Neural cell (in vitro differentiated cells): ENCODE measurements at regions not wholly inside any gene's neighbourhood (a gene's known extent, or its start where the extent isn't known, plus 50 kb on each side); places are given as distances from the start of the nearest gene placed in this dataset.
A peak's percentile ranks its signal among the peaks of the same experiment; 100 is the strongest.

Source experiments
- H2AFZ ChIP-seq: fragments of 200-600, 300-800 bp; sonication (generic), shearing (Covaris generic); 2 replicates; pipeline ENCODE4 v1.6.0; 2014; ENCODE audit warnings: low read depth, mild to moderate bottlenecking, antibody characterized with exemption, low read length, moderate library complexity
- H3F3A ChIP-seq: fragments of 200-600 bp; shearing (Covaris generic); 2 replicates; pipeline ENCODE4 v1.6.1; 2016; ENCODE audit warnings: mild to moderate bottlenecking, moderate library complexity, mixed read lengths, antibody characterized with exemption, low read length; ENCODE audit not compliant: insufficient read depth, poor library complexity, severe bottlenecking
- H3K27ac ChIP-seq: fragments of 200-600, 300-800 bp; sonication (generic), shearing (Covaris generic); 2 replicates; pipeline ENCODE4 v1.5.1; 2014; ENCODE audit warnings: mild to moderate bottlenecking, low read length, moderate library complexity
- H3K27me3 ChIP-seq: fragments of 300-800, 200-600 bp; sonication (generic), shearing (Covaris generic); 2 replicates; pipeline ENCODE4 v1.6.0; 2014; ENCODE audit warnings: mild to moderate bottlenecking, low read depth, low read length, moderate library complexity; ENCODE audit not compliant: insufficient read depth
- H3K36me3 ChIP-seq: fragments of 300-800, 200-600 bp; sonication (generic), shearing (Covaris generic); 2 replicates; pipeline ENCODE4 v1.5.1; 2014; ENCODE audit warnings: mild to moderate bottlenecking, antibody characterized with exemption, low read length, moderate library complexity; ENCODE audit not compliant: insufficient read depth
- H3K4me2 ChIP-seq: fragments of 300-800, 200-600 bp; sonication (generic), shearing (Covaris generic); 2 replicates; pipeline ENCODE4 v1.6.0; 2014; ENCODE audit warnings: mild to moderate bottlenecking, low read length
- H3K4me3 ChIP-seq: fragments of 300-800, 200-600 bp; sonication (generic), shearing (Covaris generic); 2 replicates; pipeline ENCODE4 v1.5.1; 2014; ENCODE audit warnings: mild to moderate bottlenecking, low read length, moderate library complexity
- H3K79me2 ChIP-seq: fragments of 200-600 bp; shearing (Covaris generic); replicated peaks from 2 replicates; pipeline ENCODE4 v1.6.0; 2014; ENCODE audit warnings: mild to moderate bottlenecking, low read length, moderate library complexity; ENCODE audit not compliant: insufficient read depth
- H3K9ac ChIP-seq: fragments of 300-800, 200-600 bp; sonication (generic), shearing (Covaris generic); 2 replicates; pipeline ENCODE4 v1.6.1; 2016; ENCODE audit warnings: mild to moderate bottlenecking, low read length, mixed read lengths
- H3K9me2 ChIP-seq: fragments of 200-600 bp; shearing (Covaris generic); 2 replicates; pipeline ENCODE4 v1.6.1; 2016; ENCODE audit warnings: mild to moderate bottlenecking, low read length, mixed read lengths; ENCODE audit not compliant: insufficient read depth
- H3K9me3 ChIP-seq: fragments of 200-600, 300-800 bp; sonication (generic), shearing (Covaris generic); 2 replicates; pipeline ENCODE4 v1.6.1; 2016; ENCODE audit warnings: mild to moderate bottlenecking, mixed run types, low read length, moderate library complexity, mixed read lengths
- H4K20me1 ChIP-seq: fragments of 200-600 bp; shearing (Covaris generic); 2 replicates; pipeline ENCODE4 v1.6.1; 2016; ENCODE audit warnings: mild to moderate bottlenecking, mixed run types; ENCODE audit not compliant: insufficient read depth
- CTCF ChIP-seq: fragments of 450-650 bp; IDR thresholded peaks from 2 replicates; pipeline ENCODE4 v1.5.1; 2014; ENCODE audit warnings: antibody characterized with exemption, mild to moderate bottlenecking, moderate library complexity; ENCODE audit not compliant: poor library complexity, severe bottlenecking
- EP300 ChIP-seq: fragments of 450-650 bp; conservative IDR thresholded peaks from 2 replicates; pipeline ENCODE4 v1.6.1; 2014; ENCODE audit warnings: antibody characterized with exemption, mild to moderate bottlenecking, moderate library complexity; ENCODE audit not compliant: poor library complexity, severe bottlenecking
- EZH2 ChIP-seq: fragments of 200-600, 300-800 bp; shearing (Covaris generic), sonication (generic); IDR thresholded peaks from 2 replicates; pipeline ENCODE4 v1.6.1; 2014; ENCODE audit warnings: antibody characterized with exemption, low read length, borderline replicate concordance, mild to moderate bottlenecking; ENCODE audit not compliant: insufficient read depth, poor library complexity, severe bottlenecking
- MXI1 ChIP-seq: fragments of 450-650 bp; conservative IDR thresholded peaks from 2 replicates; pipeline ENCODE4 v1.6.1; 2014; ENCODE audit warnings: antibody characterized with exemption, mild to moderate bottlenecking; ENCODE audit not compliant: poor library complexity, severe bottlenecking
- POLR2AphosphoS5 ChIP-seq: IDR thresholded peaks from 2 replicates; pipeline ENCODE4 v1.6.1; 2012
- RAD21 ChIP-seq: fragments of 450-650 bp; conservative IDR thresholded peaks from 2 replicates; pipeline ENCODE4 v1.6.1; 2014; ENCODE audit warnings: antibody characterized with exemption, mild to moderate bottlenecking, moderate library complexity
- REST ChIP-seq: IDR thresholded peaks from 2 replicates; pipeline ENCODE4 v1.6.1; 2012; ENCODE audit warnings: borderline replicate concordance
- SMC3 ChIP-seq: fragments of 450-650 bp; conservative IDR thresholded peaks from 2 replicates; pipeline ENCODE4 v1.6.1; 2014; ENCODE audit warnings: antibody characterized with exemption, mild to moderate bottlenecking, moderate library complexity; ENCODE audit not compliant: poor library complexity
- TAF1 ChIP-seq: IDR thresholded peaks from 2 replicates; pipeline ENCODE4 v1.6.1; 2012; ENCODE audit warnings: low read depth

- Histone ChIP-seq H3K36me3 (no peaks in the 10 kb centered on the region), H3K27me3 (no peaks in the 10 kb centered on the region), H3K9me2 (no peaks in the 10 kb centered on the region), H3K4me3 (no peak overlapping the region), H3K9me3 (no peaks in the 10 kb centered on the region), H3K9ac (no peak overlapping the region), H2AFZ (no peak overlapping the region), H3F3A (no peaks in the 10 kb centered on the region), H3K27ac (no peak overlapping the region), H3K79me2 (no peaks in the 10 kb centered on the region), H3K4me2 (no peak overlapping the region), H4K20me1 (no peaks in the 10 kb centered on the region)
- TF ChIP-seq EP300 (no peak), MXI1 (no peak), EZH2 (no peak), TAF1 (no peak), CTCF (no peak), REST (no peak), SMC3 (no peak), POLR2AphosphoS5 (no peak), RAD21 (no peak)
These were observed 270.7 kb upstream of the PAPPA start for GRCh38 chr9:115882911-115883310.

GRCh38 chr9:115883467-115884329, 269.9 kb upstream of the PAPPA start:
- Histone ChIP-seq H3K9me3 (no peaks in the 10 kb centered on the region), H3K4me3 (no peak overlapping the region), H3K27me3 (no peaks in the 10 kb centered on the region), H3K27ac (no peak overlapping the region), H3K9me2 (no peaks in the 10 kb centered on the region), H2AFZ (no peak overlapping the region), H3K79me2 (no peaks in the 10 kb centered on the region), H3K36me3 (no peaks in the 10 kb centered on the region), H3F3A (no peaks in the 10 kb centered on the region), H4K20me1 (no peaks in the 10 kb centered on the region), H3K4me2 (no peak overlapping the region), H3K9ac (no peak overlapping the region)
- TF ChIP-seq CTCF (peak; percentile 65), RAD21 (peak; percentile 73), EP300 (no peak), SMC3 (peak; percentile 79)
